ENCODE measurements at regions not wholly inside any gene's neighbourhood (a gene's known extent, or its start where the extent isn't known, plus 50 kb on each side); places are given as distances from the start of the nearest gene placed in this dataset.

DNA sequence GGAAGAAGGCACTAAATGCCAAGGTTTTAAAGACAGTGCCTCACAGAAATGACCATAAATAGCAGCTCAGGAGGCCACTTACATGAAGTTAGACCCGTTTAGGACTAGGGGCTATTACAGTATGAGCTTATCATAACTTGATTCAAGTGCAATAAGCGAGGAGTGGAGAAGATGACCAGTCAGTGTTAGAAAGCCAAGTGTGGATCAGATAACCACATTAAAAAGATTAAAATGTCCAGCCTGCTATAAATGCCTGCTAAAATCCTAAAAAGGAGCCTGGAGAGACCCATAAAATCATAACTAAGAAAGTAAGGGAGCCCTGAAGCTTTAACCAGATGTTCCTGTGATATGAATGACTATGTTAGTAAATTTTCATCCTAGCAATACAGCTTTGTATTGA, 117.5 kb upstream of the ZNF521 start:
- DNase-seq: no peak

DNA sequence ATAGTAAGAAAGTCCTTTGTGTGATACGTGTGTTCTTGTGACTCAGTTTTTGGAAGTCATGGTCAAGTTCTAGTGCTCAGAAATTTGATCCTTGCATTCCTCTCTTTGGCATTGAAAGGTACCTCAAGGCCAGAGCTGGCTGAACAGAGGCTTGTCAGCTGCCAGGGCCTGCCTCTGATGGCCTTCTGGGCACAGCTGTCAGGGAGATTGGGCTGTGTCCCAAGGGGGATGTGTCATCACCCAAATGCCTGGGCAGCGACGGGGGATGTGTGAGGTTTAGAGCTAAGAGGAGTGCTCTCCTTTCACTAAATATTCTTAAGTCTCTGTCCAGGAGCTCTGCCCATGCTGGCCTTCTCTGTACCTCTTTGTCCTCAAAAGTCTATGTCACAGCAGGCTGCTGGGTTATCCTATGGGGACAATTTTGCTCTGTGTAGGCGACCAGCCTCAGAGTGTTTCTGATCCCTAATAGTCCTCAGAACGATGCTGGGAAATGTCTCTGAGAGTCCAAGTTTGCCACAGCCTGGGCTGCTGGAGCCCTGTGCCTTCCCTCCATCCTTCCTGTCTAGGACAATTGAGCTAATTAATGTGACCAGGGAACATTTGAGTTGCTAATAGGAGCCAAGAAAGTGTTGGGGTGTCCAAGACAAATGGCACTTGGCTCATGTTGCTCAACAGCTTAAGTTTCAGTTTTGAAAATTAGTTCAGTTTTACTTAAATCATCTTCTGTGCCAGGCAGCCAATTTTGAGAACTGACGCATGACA, 115.4 kb upstream of the ZNF521 start:
- no peak for DNase-seq

- no peak for DNase-seq
These were observed 113.3 kb upstream of the ZNF521 start for GRCh38 chr18:25465152-25465732.

DNA sequence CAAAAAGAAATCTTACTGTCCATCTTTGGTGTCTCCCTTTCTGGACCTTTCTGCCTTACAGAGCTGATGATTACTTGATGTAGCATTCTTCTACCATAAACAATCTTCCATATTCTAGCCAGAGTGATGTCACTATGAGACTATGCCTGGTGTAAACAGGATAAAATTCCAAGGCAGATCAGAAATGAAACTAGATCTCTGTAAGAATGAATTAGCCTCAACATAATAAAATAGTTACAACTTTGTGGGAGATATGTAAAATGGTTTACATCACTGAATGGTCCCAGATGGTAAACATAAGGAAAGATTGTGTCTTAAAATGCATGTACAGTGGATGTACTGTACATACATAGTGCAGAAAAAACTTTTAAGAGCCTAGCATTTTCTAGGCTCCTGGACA, 112.3 kb upstream of the ZNF521 start:
- no peak for DNase-seq

DNA sequence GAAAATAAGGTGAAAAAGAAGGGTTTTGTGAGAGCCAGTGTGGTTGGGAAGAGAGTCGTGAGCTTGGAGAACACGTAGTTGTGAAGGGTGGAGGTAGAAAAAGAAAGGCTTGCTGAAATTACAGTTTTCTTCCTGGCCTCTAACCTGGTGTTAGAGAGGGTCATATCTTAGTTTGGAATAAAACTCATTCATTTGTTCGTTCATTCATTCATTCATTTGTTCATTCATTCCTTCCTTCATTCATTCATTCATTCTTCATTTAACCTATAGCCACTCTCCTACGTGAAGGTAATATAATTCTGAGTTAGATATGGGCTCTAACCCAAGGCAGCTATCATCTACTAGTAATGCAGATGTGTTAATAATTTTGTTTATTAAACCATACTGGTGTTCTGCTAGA, 111.8 kb upstream of the ZNF521 start:
- no peak for DNase-seq

DNA sequence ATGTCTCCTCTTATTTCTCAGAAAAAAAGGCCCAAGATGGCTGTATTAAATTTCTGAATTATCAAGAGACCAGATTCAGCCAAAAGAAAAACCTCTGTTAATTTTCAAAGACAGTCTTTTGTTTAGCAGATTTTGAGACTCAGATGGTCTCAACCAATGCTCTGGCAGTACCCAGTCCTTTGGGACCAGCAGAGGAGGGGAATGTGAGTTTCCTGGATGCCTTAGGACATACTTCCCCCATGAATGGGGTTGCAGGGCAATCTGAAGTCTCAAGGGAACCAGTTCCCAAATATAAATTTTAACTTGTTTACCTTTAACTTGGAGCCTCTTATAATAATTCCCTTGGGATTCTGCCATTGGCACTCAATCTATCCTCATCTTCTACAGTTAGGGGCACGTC, 107.8 kb upstream of the ZNF521 start:
- no peak for DNase-seq

GRCh38 chr18:25457601-25458000, 105.6 kb upstream of the ZNF521 start:
- DNase-seq: no peak

DNA sequence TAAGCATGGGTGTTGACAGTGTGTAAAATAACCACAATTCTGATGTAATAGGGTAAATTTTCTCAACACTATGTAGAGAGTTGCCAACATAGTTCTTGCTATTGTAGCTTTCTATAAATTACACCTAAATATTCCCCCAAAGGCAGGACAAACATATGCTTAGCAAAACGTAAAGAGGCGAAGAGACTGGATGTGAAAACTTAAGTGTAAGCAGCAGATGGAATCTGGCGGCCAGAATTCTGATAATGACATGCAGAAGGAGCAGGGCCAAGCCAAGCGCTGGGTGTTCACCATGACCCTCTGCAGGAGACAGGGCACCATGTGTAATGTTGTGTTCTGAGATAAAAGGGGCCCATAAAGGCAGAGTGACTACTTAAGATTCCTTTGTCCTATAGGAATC, 105.2 kb upstream of the ZNF521 start:
- no peak for DNase-seq

DNA sequence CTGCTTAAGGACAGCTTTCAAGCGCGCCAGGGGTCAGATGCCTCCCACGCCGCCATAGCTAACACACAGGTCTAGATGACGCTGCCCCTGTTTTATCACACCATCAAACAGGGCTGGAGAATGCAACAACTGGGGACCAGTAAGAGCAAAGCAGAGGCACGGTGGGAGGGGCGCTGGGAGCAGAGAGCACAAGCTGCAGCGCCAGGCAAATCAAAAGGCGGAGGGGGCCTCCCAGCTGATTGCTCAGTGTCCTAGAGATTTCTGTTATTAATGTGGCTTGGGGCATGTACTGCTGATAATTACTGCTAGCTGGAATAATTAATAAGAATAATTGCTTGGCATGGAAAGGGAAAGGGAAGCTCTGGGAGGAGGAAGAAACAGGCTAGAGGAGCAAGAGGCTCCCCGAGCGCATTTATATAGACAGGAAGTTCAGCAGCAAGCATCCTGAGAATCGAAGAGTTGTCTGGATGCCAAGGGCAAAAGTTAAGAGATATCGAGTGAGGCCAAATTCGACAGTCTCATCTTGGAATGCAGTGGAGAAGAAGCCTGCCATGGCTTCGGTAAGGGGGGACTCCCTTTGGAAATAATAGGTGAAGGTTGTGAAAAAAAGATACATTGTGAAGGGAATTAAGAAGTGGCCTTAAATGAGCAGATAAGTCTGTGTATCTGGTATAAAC, 104.5 kb upstream of the ZNF521 start:
- no peak for DNase-seq

- no peak for DNase-seq
These were observed 103.7 kb upstream of the ZNF521 start for GRCh38 chr18:25455646-25456045.

- no peak for DNase-seq
These were observed 103.2 kb upstream of the ZNF521 start for GRCh38 chr18:25455159-25455558.

DNA sequence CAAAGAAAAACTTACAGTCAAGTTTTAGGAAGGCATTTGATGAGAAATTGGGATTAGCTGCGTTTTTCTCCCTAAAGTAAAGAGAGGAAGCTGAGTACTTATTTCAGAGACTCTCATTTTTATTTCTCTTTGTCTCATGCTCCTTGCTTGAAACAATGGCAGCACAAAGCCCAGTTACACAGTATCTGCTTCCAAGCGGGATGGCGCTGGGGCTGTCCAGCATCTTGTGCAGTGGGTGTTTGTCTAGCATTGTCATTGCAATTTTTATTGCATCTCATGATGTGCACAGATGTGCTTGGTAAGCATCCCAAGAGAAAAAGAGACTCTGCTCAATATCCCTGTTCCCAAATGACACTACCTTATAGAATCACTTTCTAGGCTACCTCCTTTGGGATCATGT, 102.8 kb upstream of the ZNF521 start:
- DNase-seq: no peak

GRCh38 chr18:25454270-25454659, 102.3 kb upstream of the ZNF521 start:
- no peak for DNase-seq

GRCh38 chr18:25453556-25454269, 101.7 kb upstream of the ZNF521 start:
- no peak for DNase-seq

- DNase-seq: no peak
These were observed 99.2 kb upstream of the ZNF521 start for GRCh38 chr18:25451077-25451658.

DNA sequence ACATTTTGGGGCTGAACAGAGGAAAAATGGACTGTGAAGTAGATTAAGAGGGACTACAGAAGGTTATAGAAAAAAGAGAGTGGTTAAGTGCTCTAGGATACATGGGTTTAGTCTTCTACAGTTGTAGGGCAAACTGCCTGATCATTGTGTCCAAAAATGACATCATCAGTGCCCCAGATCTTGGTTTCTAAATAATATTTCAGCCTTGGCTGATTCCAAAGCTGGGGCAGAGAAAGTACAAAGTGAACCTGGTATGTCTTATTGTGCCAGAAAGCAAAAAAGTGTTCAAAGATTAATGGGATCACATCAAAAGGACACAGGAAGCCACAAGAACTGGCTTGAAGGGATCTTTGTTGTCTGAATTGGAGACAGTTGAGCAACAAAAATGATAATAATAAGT, 97.1 kb upstream of the ZNF521 start:
- no peak for DNase-seq

DNA sequence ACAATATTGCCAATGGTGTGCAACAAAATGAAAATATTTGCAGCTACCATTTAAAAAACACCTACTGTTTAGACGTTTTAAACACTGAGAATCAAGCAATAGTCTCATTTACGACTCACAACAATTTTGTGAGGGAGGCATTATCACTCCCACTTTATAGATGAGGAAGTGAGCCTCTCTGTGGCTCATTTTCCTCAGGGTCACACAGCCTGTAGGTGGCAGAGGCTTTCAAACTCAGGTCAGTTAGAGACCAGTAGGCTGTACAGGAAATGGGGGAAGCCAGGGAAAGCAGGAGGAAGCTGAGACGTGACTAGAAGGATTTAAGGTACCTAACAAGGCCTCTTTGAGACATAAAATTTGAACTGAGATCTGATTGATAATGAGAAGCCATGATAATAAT, 95.0 kb upstream of the ZNF521 start:
- DNase-seq: no peak

- no peak for DNase-seq
These were observed 93.5 kb upstream of the ZNF521 start for GRCh38 chr18:25445430-25445829.

- DNase-seq: no peak
These were observed 91.8 kb upstream of the ZNF521 start for GRCh38 chr18:25443776-25444175.

DNA sequence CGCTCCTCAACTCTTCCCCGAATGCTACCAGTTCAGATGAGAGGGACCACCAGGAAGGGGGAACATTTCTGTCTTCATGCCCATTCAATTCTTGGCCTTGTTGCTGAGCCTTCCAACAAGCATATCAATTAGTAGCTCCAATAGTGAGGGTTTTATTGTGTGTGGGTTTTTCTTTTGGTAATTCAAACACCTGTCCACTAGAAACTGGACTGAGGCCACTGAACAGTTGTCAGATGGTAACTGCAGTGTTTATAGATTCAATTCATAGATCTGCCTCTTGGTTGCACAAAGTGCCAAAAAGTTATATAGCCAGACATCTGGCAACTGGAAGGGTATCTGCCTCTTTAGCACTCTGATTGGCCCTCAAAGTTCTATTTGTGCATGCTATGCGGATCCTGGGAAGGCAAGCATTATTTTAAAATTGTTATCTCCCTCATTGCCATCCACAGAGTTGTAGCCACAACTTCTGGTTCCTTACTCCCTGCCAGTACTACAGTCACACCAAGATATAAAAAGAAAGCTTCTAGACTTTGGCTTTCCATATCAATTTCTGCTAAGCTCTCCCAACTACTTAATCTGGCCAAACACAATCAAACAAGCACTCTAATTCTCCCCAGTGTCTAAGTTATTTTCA, 83.3 kb upstream of the ZNF521 start:
- DNase-seq: no peak

DNA sequence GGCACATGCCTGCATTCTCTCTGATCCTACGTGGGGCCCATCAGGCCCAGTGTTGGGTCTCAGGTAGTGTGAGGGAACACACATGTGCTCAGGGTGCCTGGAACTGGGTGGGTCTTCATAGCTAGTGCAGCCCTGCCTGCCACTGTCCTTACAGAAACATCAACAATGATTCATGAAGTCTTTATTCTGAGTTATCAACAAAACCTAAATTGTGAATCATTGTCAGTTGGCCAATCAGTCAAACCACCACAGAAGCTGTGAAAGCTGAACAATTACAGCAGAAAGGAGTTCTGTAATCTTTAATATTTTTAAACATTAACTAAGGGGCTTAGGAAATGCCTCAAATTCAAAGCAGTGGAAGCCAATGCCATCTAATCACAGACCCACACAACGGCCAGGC, 82.8 kb upstream of the ZNF521 start:
- no peak for DNase-seq

DNA sequence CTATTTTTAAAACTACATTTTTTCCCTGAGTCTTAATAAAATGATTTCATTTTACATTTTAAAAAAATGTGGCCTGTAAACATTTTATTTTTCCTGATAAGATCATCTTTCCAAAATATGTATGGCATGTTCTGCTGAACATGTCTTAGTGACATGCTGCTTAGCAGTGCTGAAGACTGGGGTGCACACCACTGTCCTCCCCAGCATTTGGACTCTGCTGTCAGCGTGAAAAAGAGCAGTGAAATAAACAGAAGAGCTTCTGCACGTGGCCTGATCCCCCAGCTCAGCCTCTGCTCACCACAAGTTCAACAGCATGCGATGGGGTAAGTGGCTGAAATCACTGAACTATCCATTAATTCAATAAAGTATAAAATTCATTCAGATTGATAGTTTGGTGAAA, 81.6 kb upstream of the ZNF521 start:
- no peak for DNase-seq

GRCh38 chr18:25425024-25425423, 73.1 kb upstream of the ZNF521 start:
- DNase-seq: no peak

Data from activated T-cell treated with anti-CD3 and anti-CD28 coated beads, Interleukin-2, amount 50 U/mL, for 48 hours (primary cell).